Stimulated activated naive CD8-positive, alpha-beta T cell treated with anti-CD3 and anti-CD28 coated beads, Interleukin-15, Interleukin-2, amounts not matched to agents 100 U/mL and 50 U/mL, for 24 hours (primary cell): ENCODE measurements at regions not wholly inside any gene's neighbourhood (a gene's known extent, or its start where the extent isn't known, plus 50 kb on each side); places are given as distances from the start of the nearest gene placed in this dataset.

ENCODE experiments used
- ATAC-seq: fragments of 150-1000 bp; cut with Tn5 transposase; one replicate; pipeline ENCODE4 v1.10.0; 2021
- DNase-seq: peaks from one replicate; pipeline ENCODE4 v3.0.0; 2021

DNA sequence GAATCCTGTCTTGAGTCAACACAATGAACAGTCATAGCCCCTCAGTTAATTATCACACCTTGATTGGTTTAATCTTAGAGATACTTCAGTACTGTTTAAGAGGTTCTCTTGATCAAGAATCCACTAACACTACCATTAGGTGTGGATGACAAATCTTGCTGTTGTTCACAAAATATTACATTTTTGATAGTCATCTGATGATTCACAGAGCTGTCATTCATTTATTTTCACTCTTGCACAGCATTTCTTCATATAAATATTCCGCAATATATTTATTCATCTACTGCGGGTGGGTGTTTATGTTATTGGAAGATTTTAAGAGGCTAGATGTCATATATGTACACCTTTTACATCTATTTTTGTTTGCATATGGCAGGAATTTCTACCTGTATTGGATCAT, 1138.1 kb upstream of the PRKX start:
- DNase-seq (no peak), ATAC-seq (no peak)

DNA sequence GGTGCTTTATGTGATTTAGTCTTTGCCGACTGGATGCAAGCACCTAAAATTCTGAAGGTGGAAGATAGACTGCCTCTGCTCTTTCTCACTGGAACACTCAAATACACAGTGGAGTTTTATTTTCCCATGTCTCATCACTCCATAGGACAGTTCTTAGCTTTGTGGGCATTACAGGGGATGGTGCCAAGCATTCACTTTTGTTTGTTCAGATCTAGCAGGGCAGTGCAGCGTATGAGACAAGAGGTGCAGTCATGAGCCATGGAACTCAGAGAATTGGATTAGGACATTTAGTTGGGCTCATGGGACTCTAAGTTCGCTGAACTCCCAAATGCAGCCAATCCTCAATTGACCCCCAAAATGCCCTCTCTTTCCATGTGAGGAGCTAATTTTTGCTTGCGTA, 1136.9 kb upstream of the PRKX start:
- no peak for ATAC-seq
- DNase-seq = no peak

DNA sequence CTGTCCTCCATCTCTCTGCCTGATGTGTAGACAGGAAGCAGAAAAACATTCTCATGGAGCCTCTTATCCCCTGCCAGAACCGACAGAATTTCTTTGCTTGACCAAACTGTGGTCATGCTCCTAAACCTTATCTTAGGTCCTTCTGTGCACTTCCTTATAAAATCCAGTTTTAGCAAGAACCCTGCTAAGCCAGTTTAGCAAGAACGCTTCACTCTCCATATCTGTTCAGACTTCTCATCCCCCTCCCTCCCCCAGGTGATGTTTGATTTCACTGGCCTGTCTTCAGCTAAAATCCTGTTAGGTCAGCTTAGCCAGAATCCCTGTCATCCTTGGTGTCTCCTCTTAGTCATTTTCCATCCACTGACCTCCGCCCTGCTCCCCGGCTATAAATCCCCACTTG, 1130.9 kb upstream of the PRKX start:
- DNase-seq = no peak
- no peak for ATAC-seq

DNA sequence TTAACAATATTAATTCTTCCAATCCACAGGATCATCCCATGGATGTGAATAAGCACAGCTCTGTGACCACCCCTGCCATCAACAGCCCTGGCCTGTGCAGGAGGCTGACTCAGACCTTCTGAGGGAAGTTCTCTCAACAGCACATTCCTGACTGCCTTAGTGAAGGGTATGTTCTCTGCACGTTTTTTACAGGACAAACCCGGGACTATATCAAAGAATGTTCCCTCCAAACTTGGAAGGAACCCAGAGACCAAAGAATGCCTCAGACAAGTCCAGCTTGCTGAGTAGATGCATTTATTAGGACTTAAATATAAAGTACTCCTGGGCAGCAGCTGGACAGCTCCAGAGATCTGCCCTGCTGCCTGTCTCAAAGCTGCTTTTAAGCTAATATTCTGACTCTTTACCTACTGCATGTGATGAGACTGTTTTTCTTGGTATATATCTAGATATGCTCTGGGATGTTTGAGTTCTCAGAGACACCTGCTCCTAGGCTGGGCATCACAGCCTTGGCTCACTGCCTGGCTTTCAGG, 1127.8 kb upstream of the PRKX start:
- ATAC-seq (no peak), DNase-seq (no peak)

DNA sequence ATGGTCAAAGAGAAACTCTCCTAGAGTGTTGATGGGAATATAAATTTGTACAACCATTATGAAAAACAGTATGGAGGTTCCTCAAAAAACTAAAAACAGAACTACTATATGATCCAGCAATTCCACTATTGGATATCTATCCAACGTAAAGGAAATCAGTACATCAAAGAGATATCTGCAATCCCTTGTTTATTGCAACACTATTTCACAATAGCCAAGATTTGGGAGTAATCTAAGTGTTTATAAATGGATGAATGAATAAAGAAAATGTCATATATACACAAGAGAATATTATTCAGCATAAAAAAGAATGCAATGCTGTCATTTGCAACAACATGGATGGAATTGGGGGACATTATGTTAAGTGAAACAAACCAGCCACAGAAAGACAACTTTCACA, 1118.1 kb upstream of the PRKX start:
- ATAC-seq = no peak

DNA sequence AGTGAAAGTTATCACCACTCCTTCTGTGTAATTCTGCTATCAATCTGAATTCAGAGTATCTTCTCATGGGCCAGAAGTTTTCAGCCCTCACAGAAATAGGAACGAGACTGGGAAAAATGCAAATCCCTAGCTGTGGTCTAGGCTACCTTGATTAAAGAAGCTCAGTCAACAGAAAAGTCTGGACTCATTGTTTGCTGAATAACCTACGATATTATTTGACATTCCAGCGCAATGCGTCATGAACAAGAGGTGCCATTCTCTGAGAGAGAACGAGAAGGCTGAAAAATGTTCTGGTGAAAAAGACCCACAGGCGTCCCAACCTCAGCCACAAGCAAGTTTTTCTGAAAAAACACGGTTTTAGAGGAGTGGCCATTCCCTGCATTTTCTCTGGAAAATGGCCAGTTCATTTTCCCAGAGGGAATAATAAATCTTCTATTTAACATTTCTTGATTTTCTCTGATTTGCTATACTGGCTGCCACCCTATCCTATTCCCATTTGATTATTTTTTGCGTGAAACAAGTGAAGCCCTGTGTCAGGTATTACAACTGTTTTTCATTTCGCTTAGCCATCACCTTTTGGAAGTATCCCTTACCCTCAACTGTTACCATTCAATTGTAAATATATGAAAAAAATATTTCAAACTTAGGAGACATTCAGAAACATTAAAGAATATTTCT, 1117.6 kb upstream of the PRKX start:
- ATAC-seq (no peak), DNase-seq (no peak)

More for the DNA sequence above, 1118.1 kb upstream of the PRKX start:
- DNase-seq = no peak

DNA sequence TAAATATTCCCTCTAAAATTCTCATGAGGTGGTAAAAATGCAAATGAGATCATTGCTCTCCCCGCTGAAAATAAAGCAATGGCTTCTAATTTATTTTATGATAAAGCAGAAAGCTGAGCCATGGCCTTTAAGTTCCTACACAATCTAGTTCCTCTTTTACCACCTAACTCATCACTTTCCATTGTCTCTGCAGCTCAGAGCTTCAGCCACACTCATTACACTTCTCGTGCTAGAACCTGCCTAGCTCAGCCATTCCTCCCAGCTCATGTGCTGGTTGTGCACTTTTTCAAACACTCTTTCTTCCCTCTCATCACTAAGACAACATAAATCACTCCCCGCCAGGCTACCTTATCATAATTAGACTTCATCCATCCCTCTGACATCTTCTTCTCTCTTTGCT, 1112.1 kb upstream of the PRKX start:
- ATAC-seq (no peak), DNase-seq (no peak)

DNA sequence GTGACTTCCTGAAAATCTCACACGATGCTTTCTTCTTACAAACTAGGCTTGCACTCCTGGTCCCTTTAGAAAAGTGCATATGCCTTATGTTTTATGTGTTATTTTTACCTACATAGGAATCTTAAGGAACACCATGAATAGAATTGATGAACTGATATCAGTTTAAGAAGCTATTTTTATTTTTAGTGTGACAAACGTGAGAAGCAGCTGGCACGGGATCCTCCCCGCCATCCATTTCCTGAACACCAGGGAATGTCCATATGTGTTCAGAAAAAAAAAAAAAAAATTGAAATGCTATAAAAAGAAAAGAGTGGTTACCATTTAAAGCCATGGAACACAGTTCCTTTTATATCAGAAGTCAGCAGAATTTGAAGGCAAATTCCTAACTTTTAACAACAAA, 1096.1 kb upstream of the PRKX start:
- DNase-seq (no peak), ATAC-seq (no peak)

DNA sequence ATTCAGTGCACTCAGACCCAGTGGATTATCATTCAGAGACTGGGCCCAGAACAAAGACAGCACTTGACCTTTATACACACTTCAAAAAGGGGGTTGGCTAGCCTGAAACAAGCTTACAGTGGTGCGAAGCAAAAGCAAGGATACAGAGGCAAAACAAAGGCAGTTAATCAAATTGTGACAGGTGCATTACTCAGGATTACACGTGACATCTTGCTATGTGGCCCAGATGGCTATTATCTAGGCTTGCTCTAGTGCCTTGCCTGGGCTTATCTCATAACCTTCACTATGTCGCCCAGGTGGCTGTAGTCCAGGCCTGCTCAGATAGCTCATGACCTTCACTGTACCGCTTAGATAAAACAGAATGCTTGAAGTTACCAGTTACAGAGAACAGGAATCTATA, 1092.1 kb upstream of the PRKX start:
- DNase-seq (no peak), ATAC-seq (no peak)

DNA sequence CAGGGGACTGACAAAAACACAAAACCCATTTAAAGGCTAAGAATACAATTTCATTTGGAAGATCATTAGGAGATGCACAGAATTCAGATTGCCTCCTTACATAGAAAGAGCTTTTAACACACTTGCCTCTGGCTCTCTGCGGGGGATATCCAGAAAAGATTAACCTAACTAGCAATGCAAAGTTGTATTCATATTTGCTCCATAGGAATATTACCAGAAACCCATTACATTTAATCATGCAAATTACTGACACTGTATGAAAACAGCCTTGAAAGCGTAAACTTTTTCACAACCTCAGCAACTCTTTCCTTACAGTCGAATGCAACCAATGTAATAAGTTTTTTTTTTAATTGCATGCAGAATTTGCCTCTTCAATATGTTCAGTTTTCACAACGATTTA, 1087.3 kb upstream of the PRKX start:
- no peak for ATAC-seq
- no peak for DNase-seq

DNA sequence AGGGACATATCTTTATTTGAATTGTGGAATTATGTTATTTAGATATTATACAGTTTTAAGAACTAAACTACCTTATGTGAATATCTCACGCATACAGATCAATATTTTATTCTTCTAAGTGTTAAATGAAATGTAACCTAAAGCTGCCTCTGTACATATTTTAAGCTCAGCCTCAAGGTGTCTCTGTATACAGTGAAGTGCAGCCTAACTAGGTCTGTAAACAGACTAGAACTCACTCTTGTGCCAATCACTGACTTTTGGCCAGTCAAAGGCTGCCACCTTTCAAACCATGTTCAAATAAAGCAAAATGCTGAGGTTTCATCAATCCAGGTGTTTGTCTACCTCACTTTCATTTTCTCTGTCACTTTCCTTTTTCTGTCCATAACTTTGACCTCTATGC, 1074.5 kb upstream of the PRKX start:
- no peak for ATAC-seq

DNA sequence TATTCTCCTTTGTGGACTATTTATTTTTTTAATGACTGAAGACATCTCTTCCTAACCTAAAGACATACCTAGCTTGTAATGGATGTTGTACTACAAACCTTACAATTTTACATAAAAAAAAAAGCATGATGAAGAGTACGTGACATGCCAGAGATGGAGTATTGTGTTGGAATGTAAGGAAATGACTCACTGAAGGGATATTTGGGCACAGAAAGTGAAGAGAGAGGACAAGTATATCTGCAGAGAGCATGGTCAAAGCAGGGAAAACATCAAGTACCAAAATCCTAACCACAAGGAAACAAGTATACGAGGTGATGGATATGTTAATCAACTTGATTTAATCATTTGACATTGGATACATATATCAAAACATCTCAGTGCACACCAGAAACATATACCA, 1051.4 kb upstream of the PRKX start:
- no peak for DNase-seq

More for the DNA sequence above, 1074.5 kb upstream of the PRKX start:
- DNase-seq = no peak

DNA sequence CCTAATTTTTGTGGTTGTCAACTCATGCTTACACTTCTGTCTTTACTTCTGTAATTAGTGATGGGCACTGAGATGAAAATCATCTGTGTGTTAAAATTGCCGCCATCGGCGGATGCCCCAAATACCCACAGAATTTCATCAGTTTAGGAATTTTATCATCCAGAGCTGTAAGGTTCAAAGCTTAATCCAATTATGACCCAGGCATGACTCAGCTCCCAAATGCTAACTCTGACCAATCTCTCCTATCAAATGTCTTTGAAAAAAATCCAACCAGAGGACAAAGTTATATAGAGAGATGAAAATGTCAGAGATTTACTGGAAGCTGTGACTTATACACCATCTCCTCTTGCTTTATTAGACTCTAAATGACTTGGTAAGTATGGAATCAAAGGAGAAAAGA, 1048.7 kb upstream of the PRKX start:
- DNase-seq (no peak), ATAC-seq (no peak)

More for the DNA sequence above, 1051.4 kb upstream of the PRKX start:
- ATAC-seq = no peak

DNA sequence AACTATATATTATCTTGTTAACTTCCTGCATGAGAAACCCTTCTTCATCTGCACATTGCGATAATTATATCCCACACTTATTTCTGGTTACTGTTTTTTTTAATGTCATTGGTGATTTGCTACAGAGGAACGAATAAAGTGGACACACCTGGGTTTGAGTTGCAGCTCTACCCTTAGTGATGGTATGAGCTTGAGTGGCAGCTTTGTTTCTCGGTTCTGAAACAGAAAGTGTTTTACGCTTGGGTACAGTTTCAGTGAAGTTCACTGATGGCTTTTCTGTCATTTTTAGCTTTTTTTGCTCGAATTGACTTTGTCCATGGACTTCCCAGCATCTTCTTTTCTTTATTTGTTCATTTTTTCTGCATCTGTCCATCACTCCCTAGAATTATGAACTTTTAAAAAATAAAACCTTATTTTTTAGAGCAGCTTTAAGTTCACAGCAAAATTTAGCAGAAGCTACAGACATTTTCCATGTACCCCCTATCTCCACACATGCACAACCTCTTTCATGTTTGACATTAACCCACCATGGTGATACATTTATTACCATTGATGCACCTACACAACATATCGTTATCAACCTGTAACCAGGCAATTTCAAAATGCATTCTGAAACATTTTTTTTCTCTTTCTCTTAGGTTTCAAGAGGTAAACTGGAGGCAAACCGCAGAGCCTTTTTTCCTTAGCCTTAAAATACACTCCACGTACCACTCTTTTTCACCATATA, 1041.6 kb upstream of the PRKX start:
- DNase-seq (no peak), ATAC-seq (no peak)

DNA sequence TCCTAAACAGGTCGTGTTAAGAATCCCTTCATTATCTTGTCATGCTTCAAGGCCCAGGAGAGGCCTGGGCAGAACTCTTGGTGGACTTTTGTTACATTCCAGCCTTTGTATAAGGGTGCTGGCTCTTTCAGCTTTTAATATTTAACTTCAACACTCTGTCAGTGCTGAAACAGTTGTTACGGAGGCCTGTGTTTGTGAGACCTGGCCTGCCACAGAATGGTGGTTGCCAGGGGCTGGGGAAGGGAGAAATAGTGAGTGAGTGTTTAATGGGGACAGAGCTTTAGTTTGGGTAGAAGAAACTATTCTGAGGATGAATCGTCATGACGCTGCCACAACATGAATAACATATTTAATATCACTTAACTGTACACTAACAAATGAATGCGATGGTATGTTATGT, 1027.6 kb upstream of the PRKX start:
- DNase-seq = no peak
- ATAC-seq = no peak

DNA sequence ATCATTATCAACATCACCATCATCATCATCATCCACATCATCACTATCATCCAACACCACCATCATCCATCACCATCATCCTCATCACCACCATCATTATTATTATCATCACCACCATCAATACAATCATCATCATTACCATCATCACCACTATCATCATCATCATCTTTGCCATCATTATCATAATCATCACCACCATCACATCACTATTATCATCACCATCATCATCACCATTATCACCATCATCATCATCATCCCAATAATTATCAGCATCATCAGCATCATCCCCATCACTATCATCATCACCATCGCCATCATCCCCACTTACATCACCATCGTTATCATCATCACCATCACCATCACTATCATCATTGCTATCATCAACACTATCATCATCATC, 1021.9 kb upstream of the PRKX start:
- no peak for ATAC-seq
- no peak for DNase-seq

DNA sequence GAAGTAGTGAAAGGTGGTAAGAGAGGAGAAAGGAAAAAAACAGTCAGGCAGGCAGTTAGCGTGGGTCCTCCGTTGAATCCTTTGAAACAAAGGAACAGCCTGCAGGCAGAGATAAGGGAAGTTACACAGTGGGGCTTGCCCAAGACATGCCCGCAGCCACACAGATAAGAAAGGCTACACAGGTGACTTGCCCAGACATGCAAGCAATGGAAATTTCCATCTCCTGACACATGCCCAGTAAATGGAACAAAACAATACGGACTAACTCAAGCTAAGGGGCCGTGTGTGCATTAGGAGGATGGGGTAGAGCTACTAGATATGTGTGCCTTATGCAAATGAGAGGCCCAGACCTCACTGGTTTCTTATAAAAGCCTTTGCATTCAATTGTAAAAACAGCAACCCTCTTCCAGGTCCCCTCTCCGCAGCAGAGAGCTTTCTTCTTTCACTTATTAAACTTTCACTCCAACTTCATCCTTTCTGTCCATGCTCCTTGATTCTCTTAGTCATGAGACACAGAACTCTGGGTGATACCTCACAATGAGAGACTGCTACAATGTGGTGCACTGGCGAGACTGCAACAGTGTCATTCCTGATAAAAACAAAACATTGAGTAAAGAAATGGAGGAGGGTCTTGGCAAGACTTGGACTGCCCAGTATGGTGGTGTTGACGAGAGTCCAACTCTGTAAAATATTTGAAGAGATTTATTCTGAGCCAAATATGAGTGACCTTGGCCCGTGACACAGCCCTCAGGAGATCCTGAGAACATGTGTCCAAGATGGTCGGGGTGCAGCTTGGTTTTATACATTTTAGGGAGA, 997.4 kb upstream of the PRKX start:
- no peak for DNase-seq
- ATAC-seq = no peak

DNA sequence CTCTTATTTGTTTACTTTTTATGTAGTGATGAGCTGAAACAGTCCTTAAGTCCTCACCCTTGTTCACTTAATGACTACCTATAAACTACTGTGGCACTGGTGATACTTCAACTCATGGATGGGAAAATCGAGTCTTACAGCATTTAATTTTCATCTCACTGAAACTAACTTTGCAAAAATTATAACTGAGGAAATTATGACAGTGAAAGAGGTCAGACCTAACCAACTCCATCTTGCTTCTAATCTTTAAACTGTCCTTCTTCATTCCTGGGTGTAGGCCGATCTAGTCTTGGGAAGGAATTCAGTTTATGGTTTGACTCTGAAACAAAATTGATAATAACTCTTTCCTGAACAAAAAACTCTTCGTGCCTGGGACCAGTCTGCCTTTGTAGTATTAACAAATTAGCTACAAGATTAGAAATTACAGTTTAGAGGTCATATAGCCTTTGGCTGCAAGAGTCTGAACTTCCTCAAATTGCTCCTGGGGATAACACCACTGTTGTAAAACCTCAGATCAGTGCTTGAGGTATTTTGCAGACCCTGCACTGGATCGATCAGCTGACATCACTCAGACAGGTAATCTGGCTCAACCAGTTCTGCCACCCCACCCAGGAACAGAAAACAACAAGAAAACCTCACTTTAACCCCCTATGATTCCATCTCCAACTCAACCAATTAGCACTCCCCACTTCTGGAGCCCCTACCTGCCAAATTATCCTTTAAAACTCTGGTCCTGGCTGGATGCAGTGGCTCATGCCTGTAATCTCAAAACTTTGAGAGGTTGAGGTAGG, 995.7 kb upstream of the PRKX start:
- no peak for ATAC-seq
- no peak for DNase-seq

DNA sequence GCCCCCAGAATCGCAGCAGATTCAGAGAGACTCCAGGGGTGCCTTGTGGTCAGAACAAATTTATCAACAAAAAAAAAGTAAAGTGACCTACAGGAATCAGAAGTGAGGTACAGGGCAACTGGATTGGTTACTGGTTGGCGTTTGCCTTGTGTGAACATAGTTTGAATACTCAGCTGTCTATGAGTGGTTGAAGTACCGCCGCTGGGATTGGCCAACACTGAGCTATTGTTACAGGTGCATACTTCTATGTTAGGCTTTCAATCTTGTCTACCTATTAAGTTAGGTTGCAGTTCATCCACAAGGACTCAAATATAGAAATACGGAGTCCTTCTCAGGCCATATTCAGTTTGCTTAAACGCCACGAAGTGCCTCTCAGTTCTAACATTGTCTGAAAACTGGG, 993.5 kb upstream of the PRKX start:
- no peak for DNase-seq
- no peak for ATAC-seq

DNA sequence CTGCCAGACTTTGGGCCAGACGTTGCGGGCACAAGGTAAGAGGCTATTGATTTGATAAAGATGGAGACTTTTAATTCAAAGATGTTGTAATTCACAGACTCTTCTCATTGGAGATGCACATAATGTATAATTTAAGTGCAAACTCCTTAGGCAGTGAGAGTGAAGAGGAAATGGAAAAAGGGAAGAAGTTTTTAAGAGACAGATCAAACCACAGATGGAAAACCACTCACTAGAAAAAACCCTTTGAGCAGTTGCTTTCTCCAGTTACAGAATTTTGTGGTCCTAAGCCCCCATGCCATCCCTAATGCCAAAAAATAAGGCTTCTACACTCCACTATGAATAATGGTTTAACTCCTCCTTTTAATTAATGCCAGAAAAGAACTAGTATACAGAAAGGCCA, 977.1 kb upstream of the PRKX start:
- DNase-seq = no peak
- no peak for ATAC-seq

DNA sequence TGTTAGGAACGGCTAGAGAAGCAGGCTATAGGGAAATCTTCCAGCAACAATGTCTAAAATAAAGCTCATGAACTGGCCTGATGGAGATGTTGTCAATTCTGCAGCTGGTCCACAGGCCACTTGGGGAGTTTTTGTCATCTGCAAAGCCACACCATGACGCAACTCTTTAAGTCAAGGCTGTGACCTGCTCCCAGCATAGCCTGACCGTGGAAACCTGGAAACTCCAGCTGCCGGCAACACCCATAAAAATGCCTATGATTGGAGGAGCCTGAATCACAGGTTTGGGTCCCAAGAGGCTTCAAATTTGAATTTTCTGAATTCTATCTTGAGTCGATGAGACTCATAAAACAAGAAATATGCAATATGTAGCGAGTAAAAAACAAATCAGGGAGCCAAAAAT, 969.2 kb upstream of the PRKX start:
- DNase-seq (no peak), ATAC-seq (no peak)

DNA sequence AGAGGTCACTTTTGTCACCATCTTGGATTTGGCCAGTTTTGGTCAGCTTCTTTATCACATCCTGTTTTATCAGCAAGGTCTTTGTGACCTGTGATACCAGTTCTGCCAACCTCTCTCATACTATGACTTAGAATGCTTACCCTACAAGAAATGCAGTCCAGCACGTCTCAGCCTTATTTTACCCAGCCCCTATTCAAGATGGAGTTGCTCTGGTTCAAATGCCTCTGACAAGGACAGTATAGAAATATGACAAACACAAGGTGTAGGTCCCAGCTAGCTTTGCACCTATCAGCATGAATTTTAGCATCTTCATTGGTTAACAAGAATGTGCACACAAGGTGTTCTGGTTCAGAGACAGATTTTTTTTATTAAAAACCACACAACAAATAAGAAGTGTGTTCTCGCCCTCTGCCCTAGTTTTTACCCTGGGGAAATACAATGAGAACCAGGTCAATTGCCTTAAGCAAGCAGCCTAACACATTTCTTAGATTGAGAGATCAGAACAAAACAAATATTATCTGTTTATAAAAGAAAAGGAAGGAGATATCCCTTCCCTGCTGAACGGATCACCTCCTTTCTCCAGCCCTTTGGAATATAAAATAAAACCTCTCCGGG, 962.3 kb upstream of the PRKX start:
- no peak for DNase-seq
- no peak for ATAC-seq
